NT2/D1 (cell line): ENCODE measurements at regions not wholly inside any gene's neighbourhood (a gene's known extent, or its start where the extent isn't known, plus 50 kb on each side); places are given as distances from the start of the nearest gene placed in this dataset.

Source experiments
- SUZ12 ChIP-seq: IDR thresholded peaks from 2 replicates; pipeline ENCODE4 v1.6.1; 2011; ENCODE audit not compliant: insufficient read length, insufficient read depth; ENCODE audit errors: extremely low read depth
- YY1 ChIP-seq: IDR thresholded peaks from 2 replicates; pipeline ENCODE4 v1.6.1; 2011; ENCODE audit not compliant: insufficient read length, insufficient read depth
- ZNF274 ChIP-seq: IDR thresholded peaks from 2 replicates; pipeline ENCODE4 v1.6.1; 2011; ENCODE audit warnings: mild to moderate bottlenecking, low read depth, low read length

GRCh38 chr14:87331991-87332390, 661.0 kb downstream of the GALC start:
- TF ChIP-seq ZNF274 (no peak), SUZ12 (no peak), YY1 (no peak)
